ENCODE measurements at regions not wholly inside any gene's neighbourhood (a gene's known extent, or its start where the extent isn't known, plus 50 kb on each side); places are given as distances from the start of the nearest gene placed in this dataset.

DNA sequence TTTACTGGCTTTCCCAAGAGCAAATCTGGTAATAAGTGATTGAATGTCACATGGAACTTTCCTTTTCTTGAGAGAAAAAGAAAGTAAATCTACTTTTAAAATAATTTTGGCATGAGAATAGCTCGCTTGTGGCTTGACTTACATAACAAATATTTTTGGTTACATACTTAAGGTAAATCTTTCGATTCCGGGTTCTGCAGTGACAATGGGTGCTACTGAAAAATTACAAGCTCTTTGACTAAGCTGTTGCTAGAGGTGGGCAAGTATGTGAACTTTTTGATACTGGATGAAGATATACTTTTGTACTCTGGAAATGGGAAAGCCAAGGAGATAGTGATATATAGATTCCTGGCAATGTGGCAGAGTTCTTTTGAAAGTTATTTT lies 51.9 kb upstream of the OTOL1 start:
- no peak overlapping the region for H3K27ac ChIP-seq
- no peaks in the 10 kb centered on the region for H3K9me3 ChIP-seq
- no peaks in the 10 kb centered on the region for H3K27me3 ChIP-seq
- no peak overlapping the region for H3K4me3 ChIP-seq
- TF ChIP-seq, protein P1, sequence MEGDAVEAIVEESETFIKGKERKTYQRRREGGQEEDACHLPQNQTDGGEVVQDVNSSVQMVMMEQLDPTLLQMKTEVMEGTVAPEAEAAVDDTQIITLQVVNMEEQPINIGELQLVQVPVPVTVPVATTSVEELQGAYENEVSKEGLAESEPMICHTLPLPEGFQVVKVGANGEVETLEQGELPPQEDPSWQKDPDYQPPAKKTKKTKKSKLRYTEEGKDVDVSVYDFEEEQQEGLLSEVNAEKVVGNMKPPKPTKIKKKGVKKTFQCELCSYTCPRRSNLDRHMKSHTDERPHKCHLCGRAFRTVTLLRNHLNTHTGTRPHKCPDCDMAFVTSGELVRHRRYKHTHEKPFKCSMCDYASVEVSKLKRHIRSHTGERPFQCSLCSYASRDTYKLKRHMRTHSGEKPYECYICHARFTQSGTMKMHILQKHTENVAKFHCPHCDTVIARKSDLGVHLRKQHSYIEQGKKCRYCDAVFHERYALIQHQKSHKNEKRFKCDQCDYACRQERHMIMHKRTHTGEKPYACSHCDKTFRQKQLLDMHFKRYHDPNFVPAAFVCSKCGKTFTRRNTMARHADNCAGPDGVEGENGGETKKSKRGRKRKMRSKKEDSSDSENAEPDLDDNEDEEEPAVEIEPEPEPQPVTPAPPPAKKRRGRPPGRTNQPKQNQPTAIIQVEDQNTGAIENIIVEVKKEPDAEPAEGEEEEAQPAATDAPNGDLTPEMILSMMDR (IDR thresholded peaks at IDR 0.05) = no peak
- H3K36me3 ChIP-seq = no peaks in the 10 kb centered on the region
- intact Hi-C loops (cut with DNase I) = no loop called here
- H3K4me1 ChIP-seq = no peaks in the 10 kb centered on the region
- DNase-seq (no peak), ATAC-seq (no peak)

DNA sequence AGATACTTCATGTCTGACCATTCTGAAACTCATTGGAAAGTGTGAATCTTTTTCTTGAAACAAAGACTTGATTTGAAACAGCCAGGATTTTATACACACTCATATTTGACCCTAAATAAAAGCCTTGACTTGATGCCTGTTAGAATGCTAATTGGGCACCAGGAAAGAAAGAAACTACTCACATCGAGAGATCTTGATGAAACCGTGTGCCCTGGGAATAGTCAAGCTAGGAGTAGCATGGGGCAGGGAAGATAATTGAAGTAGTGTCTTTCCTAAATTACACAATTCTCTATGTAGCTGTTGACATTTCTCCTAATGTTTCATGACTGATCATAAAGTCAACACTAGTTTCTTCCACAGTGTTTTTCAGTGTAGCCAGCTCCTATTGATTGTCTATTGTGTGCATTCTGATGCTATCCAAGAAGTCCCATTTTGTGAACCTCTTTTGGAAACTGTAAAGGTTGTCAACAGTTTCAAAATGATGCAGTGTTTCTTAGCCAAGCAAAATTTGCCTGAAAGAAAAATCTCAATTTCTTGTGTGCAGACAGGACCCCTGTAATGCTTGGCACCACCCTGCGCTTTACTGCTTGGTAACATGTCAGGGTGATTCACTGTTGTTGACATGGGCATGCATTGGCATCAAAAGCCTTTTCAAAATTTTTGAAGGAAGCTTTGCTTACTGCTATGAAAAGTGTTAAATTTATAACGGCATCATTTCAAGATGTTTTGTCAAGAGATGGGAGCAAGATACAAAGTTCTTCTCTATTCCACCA lies 52.5 kb upstream of the OTOL1 start:
- intact Hi-C loops (cut with DNase I) = no loop called here
- Histone ChIP-seq H3K4me1 (no peaks in the 10 kb centered on the region), H3K27ac (no peak overlapping the region), H3K36me3 (no peaks in the 10 kb centered on the region), H3K9me3 (no peaks in the 10 kb centered on the region), H3K4me3 (no peak overlapping the region), H3K27me3 (no peaks in the 10 kb centered on the region)
- TF ChIP-seq, protein P1 (IDR thresholded peaks at IDR 0.05) = no peak
- DNase-seq = no peak
- no peak for ATAC-seq

DNA sequence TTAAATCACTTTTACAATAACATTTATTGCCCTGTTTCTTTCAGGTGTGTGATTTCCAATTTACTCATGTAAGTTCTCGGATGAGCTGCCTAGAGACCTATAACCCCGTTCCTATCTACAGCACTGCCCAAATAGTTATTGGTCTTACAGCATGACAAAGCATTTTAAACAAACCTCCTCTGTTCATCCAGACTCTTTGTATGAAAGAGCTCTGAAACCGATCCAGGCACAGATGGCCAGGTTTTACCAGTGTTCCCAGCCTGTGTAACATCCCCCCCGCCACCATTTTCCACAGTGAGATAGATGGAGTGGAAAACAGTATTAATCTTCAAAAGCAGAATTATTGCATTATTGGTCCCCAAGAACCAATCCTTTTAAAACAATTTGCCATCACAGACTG lies 59.0 kb upstream of the SPTSSB start:
- no peak overlapping the region for H3K4me3 ChIP-seq
- H3K36me3 ChIP-seq = no peaks in the 10 kb centered on the region
- ATAC-seq = no peak
- TF ChIP-seq, protein P1 (IDR thresholded peaks at IDR 0.05) = no peak
- no peak for DNase-seq
- no peaks in the 10 kb centered on the region for H3K27me3 ChIP-seq
- no peaks in the 10 kb centered on the region for H3K9me3 ChIP-seq
- intact Hi-C loops (cut with DNase I) = no loop called here
- H3K27ac ChIP-seq = no peak overlapping the region
- no peaks in the 10 kb centered on the region for H3K4me1 ChIP-seq

DNA sequence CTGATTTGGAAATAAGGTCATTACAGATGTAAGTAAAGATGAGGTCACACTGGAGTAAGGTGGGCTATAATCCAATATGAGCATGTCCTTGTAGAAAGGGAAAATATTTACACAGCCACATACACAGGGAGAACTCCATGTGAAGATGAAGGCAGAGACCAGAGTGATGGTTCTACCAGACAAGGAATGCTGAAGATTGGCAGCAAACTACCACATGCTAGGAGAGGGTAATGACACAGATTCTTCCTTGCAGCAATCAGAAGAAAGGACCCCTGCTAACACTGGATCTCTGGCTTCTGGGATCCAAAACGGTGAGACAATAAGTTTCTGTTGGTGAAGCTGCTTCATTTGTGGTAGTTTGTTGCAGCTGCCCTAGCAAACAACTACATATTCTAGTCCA lies 56.0 kb upstream of the SPTSSB start:
- intact Hi-C loops (cut with DNase I) = no loop called here
- TF ChIP-seq, protein P1 (IDR thresholded peaks at IDR 0.05) = no peak
- ATAC-seq (no peak), DNase-seq (no peak)
- no peaks in the 10 kb centered on the region for H3K9me3 ChIP-seq
- no peaks in the 10 kb centered on the region for H3K4me1 ChIP-seq
- H3K27ac ChIP-seq = no peak overlapping the region
- H3K4me3 ChIP-seq = no peak overlapping the region
- no peaks in the 10 kb centered on the region for H3K27me3 ChIP-seq
- H3K36me3 ChIP-seq = no peaks in the 10 kb centered on the region

DNA sequence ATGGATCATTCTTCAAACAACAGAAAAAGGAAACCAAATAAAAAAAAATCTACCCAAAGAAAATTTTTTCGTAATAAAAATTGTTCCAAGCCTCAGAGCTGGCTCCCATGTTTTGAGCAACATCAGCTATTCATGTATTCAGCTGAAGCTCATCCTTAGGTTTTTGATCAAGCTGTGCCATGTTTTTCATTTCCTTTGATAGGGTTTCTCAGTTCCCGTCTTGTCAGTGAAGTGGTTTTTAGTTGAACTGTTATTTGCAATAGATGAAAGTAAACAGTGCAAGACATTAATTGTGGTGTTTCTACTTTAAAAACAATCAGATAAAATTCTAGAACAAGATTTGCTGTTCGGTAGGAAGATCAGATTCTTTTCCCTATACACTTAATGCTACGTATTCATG lies 55.4 kb upstream of the SPTSSB start:
- no peaks in the 10 kb centered on the region for H3K36me3 ChIP-seq
- H3K4me3 ChIP-seq = no peak overlapping the region
- DNase-seq (no peak), ATAC-seq (no peak)
- no peaks in the 10 kb centered on the region for H3K9me3 ChIP-seq
- H3K27me3 ChIP-seq = no peaks in the 10 kb centered on the region
- no peak overlapping the region for H3K27ac ChIP-seq
- intact Hi-C loops (cut with DNase I) = no loop called here
- TF ChIP-seq, protein P1 (IDR thresholded peaks at IDR 0.05) = no peak
- H3K4me1 ChIP-seq = no peaks in the 10 kb centered on the region

All from upper lobe of right lung (tissue), 1 donor.